ENCODE measurements at regions not wholly inside any gene's neighbourhood (a gene's known extent, or its start where the extent isn't known, plus 50 kb on each side); places are given as distances from the start of the nearest gene placed in this dataset.

GRCh38 chr2:161552015-161552414 lies 72.2 kb upstream of the SLC4A10 start:
- TF ChIP-seq EZH2 (IDR thresholded peaks at IDR 0.05; ENCODE audit: low read length, missing control alignments): no peak
- TF ChIP-seq, protein P1, sequence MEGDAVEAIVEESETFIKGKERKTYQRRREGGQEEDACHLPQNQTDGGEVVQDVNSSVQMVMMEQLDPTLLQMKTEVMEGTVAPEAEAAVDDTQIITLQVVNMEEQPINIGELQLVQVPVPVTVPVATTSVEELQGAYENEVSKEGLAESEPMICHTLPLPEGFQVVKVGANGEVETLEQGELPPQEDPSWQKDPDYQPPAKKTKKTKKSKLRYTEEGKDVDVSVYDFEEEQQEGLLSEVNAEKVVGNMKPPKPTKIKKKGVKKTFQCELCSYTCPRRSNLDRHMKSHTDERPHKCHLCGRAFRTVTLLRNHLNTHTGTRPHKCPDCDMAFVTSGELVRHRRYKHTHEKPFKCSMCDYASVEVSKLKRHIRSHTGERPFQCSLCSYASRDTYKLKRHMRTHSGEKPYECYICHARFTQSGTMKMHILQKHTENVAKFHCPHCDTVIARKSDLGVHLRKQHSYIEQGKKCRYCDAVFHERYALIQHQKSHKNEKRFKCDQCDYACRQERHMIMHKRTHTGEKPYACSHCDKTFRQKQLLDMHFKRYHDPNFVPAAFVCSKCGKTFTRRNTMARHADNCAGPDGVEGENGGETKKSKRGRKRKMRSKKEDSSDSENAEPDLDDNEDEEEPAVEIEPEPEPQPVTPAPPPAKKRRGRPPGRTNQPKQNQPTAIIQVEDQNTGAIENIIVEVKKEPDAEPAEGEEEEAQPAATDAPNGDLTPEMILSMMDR (conservative IDR thresholded peaks at IDR 0.05 in 1 of 2, IDR thresholded peaks at IDR 0.05 in 1 of 2; ENCODE audit: low read depth in 1 of 2, low read length in 2 of 2): no peak
- Histone ChIP-seq H3K36me3 (ENCODE audit: control insufficient read depth, insufficient read depth, low read length) (no peaks in the 10 kb centered on the region), H3K9ac (ENCODE audit: insufficient read depth, low read length) (no peak overlapping the region), H3K4me1 (ENCODE audit: control insufficient read depth, extremely low read depth, insufficient read depth, low read length) (no peaks in the 10 kb centered on the region), H3K27ac (ENCODE audit: insufficient read depth, low read length) (no peak overlapping the region), H3K4me3 (replicated peaks in 1 of 4; ENCODE audit: control extremely low read depth in 1 of 4, insufficient read depth in 1 of 4, low read depth in 3 of 4, low read length in 4 of 4) (no peak overlapping the region), H2AFZ (ENCODE audit: low read length) (no peak overlapping the region), H3K4me2 (ENCODE audit: extremely low read depth, insufficient read depth, low read length) (no peak overlapping the region), H4K20me1 (ENCODE audit: control insufficient read depth, extremely low read depth, insufficient read depth, low read length) (no peaks in the 10 kb centered on the region), H3K79me2 (ENCODE audit: control insufficient read depth, insufficient read depth, low read length) (no peaks in the 10 kb centered on the region), H3K27me3 (ENCODE audit: control insufficient read depth, insufficient read depth, low read length) (no peaks in the 10 kb centered on the region), H3K9me3 (ENCODE audit: control insufficient read depth, insufficient read depth, low read depth, low read length) (no peaks in the 10 kb centered on the region)
- DNase-seq (ENCODE audit: low read depth in 2 of 2): no peak

- no peaks in the 10 kb centered on the region for H3K79me2 ChIP-seq (ENCODE audit: control insufficient read depth, insufficient read depth, low read length)
- no peak for DNase-seq (ENCODE audit: low read depth in 2 of 2)
- no peaks in the 10 kb centered on the region for H4K20me1 ChIP-seq (ENCODE audit: control insufficient read depth, extremely low read depth, insufficient read depth, low read length)
- no peak overlapping the region for H3K9ac ChIP-seq (ENCODE audit: insufficient read depth, low read length)
- H3K4me2 ChIP-seq (ENCODE audit: extremely low read depth, insufficient read depth, low read length): no peak overlapping the region
- no peaks in the 10 kb centered on the region for H3K9me3 ChIP-seq (ENCODE audit: control insufficient read depth, insufficient read depth, low read depth, low read length)
- no peak overlapping the region for H3K4me3 ChIP-seq (replicated peaks in 1 of 4; ENCODE audit: control extremely low read depth in 1 of 4, insufficient read depth in 1 of 4, low read depth in 3 of 4, low read length in 4 of 4)
- no peak overlapping the region for H3K27ac ChIP-seq (ENCODE audit: insufficient read depth, low read length)
- no peaks in the 10 kb centered on the region for H3K4me1 ChIP-seq (ENCODE audit: control insufficient read depth, extremely low read depth, insufficient read depth, low read length)
- no peaks in the 10 kb centered on the region for H3K36me3 ChIP-seq (ENCODE audit: control insufficient read depth, insufficient read depth, low read length)
- H3K27me3 ChIP-seq (ENCODE audit: control insufficient read depth, insufficient read depth, low read length): no peaks in the 10 kb centered on the region
- no peak overlapping the region for H2AFZ ChIP-seq (ENCODE audit: low read length)
- TF ChIP-seq, protein P1 (conservative IDR thresholded peaks at IDR 0.05 in 1 of 2, IDR thresholded peaks at IDR 0.05 in 1 of 2; ENCODE audit: low read depth in 1 of 2, low read length in 2 of 2): no peak
- TF ChIP-seq EZH2 (IDR thresholded peaks at IDR 0.05; ENCODE audit: low read length, missing control alignments): no peak
Measured at GRCh38 chr2:161555826-161556225, 68.4 kb upstream of the SLC4A10 start.

- Histone ChIP-seq H3K27me3 (ENCODE audit: control insufficient read depth, insufficient read depth, low read length) (no peaks in the 10 kb centered on the region), H3K9ac (ENCODE audit: insufficient read depth, low read length) (no peak overlapping the region), H3K27ac (ENCODE audit: insufficient read depth, low read length) (no peak overlapping the region), H3K79me2 (ENCODE audit: control insufficient read depth, insufficient read depth, low read length) (no peaks in the 10 kb centered on the region), H3K36me3 (ENCODE audit: control insufficient read depth, insufficient read depth, low read length) (no peaks in the 10 kb centered on the region), H3K4me3 (replicated peaks in 1 of 4; ENCODE audit: control extremely low read depth in 1 of 4, insufficient read depth in 1 of 4, low read depth in 3 of 4, low read length in 4 of 4) (no peak overlapping the region), H3K9me3 (ENCODE audit: control insufficient read depth, insufficient read depth, low read depth, low read length) (no peaks in the 10 kb centered on the region), H4K20me1 (ENCODE audit: control insufficient read depth, extremely low read depth, insufficient read depth, low read length) (no peaks in the 10 kb centered on the region), H3K4me1 (ENCODE audit: control insufficient read depth, extremely low read depth, insufficient read depth, low read length) (no peaks in the 10 kb centered on the region), H3K4me2 (ENCODE audit: extremely low read depth, insufficient read depth, low read length) (no peak overlapping the region), H2AFZ (ENCODE audit: low read length) (no peak overlapping the region)
- no peak for DNase-seq (ENCODE audit: low read depth in 2 of 2)
- TF ChIP-seq EZH2 (IDR thresholded peaks at IDR 0.05; ENCODE audit: low read length, missing control alignments): no peak
- TF ChIP-seq, protein P1 (conservative IDR thresholded peaks at IDR 0.05 in 1 of 2, IDR thresholded peaks at IDR 0.05 in 1 of 2; ENCODE audit: low read depth in 1 of 2, low read length in 2 of 2): no peak
Measured at GRCh38 chr2:161556440-161556839, 67.8 kb upstream of the SLC4A10 start.

Measured in fibroblast of lung (primary cell).